ENCODE measurements at regions not wholly inside any gene's neighbourhood (a gene's known extent, or its start where the extent isn't known, plus 50 kb on each side); places are given as distances from the start of the nearest gene placed in this dataset.

DNA sequence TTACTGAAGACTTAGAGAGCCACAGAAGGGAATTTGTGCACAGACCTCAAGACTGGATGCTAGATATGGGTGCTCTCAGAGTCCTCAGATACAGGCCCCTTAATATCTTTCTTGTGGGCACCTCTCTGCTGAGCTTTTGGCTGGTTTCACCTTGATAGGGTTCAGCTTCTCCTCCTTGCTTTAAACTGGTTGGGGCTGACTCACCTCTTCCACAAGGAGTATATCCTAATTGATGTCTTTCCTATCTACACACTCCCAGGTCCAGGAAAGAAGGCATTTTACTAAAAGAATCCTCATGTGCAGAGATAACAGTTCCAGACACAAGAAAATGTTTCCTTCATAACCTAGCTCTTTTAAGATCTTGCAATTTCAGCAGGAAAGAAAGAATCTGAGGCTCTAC is 284.4 kb downstream of the NDFIP2 start:
- no peak for DNase-seq (ENCODE audit: low spot score in 2 of 2)
- FAIRE-seq: no peak

- FAIRE-seq (no peak), DNase-seq (ENCODE audit: low spot score in 2 of 2) (no peak)
These were observed 269.1 kb downstream of the NDFIP2 start for GRCh38 chr13:79749984-79750551.

GRCh38 chr13:79749566-79749965 is 268.6 kb downstream of the NDFIP2 start:
- no peak for FAIRE-seq

GRCh38 chr13:79745081-79745480 is 264.1 kb downstream of the NDFIP2 start:
- FAIRE-seq (no peak), DNase-seq (ENCODE audit: low spot score in 2 of 2) (no peak)

More at GRCh38 chr13:79749566-79749965, 268.6 kb downstream of the NDFIP2 start:
- no peak for DNase-seq (ENCODE audit: low spot score in 2 of 2)

DNA sequence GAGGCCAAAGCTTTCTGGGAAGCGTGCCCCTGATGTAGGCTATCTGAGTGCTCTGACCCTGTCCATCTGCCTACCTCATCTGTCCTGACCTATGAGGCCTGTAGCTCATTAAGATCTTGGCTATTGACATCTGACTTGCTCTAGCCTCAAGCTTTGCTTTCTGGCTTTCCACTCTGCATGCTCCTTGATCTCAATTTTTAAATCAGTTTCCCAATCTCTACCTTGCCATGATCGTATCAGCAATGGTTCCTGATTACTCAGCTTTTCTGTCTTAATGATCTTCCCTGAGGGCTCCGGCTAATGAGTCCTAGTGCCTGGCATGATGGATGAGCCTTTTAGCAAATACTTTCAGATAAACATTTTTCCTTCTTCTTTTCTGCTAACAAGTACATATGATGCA is 262.0 kb downstream of the NDFIP2 start:
- FAIRE-seq (no peak), DNase-seq (ENCODE audit: low spot score in 2 of 2) (no peak)

DNA sequence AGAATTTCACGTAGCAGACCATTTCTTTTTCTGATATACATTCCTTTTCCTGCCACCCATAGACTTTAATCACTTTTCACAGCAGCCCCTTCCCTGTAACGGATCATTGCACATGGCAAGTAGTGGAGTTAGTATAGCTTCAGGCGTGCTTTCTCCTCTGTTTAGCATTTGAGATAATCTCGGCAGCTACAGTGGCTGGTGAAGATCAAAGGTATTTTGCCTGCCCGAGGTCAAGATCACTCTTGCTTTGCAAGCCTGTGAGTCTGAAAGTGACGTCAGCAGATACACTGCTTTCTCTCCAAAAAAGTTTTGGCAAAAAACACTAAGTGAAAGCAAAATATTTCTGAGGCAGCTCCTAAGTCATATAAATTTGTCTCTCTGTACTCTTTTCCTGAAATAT is 260.0 kb downstream of the NDFIP2 start:
- FAIRE-seq: no peak
- DNase-seq (ENCODE audit: low spot score in 2 of 2): no peak

DNA sequence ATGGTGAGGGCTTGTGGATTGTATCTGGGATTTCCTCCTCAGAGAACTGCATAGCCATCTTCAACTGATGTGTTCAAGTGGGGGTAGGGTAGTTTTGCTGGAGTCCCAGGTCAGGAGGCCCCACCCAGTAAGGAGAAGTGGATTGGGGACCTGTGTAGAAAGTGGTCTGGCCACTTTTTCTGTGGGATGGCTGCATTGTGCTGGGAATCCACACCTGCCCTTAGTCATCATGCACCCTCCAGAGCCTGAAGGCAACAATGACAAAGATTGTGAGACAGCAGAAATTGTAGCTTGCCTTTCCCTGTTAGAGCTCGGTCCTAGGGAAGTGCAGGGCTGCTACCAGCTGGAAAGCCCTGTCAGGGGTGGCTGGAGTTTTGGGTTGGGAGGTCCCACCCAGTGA is 255.4 kb downstream of the NDFIP2 start:
- FAIRE-seq: no peak
- DNase-seq (ENCODE audit: low spot score in 2 of 2): no peak

GRCh38 chr13:79735228-79735627 is 254.3 kb downstream of the NDFIP2 start:
- FAIRE-seq: no peak
- DNase-seq (ENCODE audit: low spot score in 2 of 2): no peak

DNA sequence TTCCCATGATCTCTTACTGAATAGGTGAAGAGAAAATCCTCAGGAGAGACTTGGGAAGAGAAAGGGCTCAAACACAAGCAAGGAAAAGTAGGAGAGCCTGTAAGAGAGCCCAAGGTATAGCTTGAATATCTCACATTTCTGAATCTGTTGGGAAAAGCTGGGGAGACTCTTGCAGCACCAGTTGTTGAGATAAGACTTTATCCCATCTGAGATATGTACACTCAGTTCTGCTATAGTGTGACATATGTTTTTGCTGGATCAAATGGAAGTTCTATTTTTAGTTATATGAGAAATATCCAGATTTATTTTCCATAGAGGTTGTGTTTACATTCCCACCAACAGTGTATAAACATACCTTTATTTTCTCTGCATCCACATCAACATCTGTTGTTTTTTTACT is 246.1 kb downstream of the NDFIP2 start:
- no peak for FAIRE-seq
- no peak for DNase-seq (ENCODE audit: low spot score in 2 of 2)

DNA sequence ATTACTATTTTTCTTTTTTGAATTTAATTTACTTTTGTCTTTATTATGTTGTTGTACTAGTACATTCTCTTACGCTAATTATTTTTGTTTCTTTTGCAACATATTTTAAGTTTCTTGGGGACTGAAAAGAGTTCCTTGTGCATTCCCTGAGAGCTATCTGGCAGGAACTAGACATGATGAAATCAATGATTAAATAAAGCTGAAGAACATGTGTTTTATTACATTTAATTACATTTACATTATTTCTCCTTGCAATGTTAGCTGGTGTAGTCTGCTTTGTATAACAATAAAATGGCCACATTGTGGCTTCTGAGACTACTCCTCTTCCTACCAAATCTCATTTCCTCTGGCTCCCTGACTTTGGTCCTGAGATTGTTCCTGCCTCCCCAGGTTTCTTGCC is 244.9 kb downstream of the NDFIP2 start:
- FAIRE-seq (no peak), DNase-seq (ENCODE audit: low spot score in 2 of 2) (no peak)

- DNase-seq (ENCODE audit: low spot score in 2 of 2): no peak
- FAIRE-seq: no peak
These were observed 243.6 kb downstream of the NDFIP2 start for GRCh38 chr13:79724348-79725103.

- no peak for DNase-seq (ENCODE audit: low spot score in 2 of 2)
- no peak for FAIRE-seq
These were observed 242.6 kb downstream of the NDFIP2 start for GRCh38 chr13:79723519-79724024.

DNA sequence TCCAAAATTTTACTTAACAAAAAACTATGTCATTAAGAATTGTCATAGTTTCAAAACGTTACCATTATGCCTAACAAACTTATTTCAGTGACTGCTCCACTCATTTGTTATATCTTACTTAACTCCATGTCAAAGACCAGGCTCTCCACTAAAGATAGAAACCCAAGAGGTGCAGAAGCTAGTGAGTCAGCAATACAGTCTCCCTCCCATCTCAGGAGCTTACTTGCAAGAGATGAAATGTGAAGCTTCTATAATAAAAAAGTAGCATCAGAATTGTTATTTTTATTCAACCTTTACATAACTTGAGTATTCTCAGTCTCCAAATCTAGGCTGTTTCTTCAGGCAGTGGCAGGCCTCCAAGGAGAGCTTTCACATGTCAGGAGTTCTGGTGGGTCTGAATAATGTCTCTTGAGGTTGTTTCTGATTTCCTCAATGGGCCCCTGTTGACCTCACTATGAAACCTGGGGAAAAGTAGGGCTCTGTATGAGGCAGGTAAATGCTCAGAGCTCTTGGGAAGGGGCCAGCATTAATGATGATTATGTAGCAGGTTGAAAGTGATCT is 242.0 kb downstream of the NDFIP2 start:
- no peak for FAIRE-seq
- no peak for DNase-seq (ENCODE audit: low spot score in 2 of 2)

DNA sequence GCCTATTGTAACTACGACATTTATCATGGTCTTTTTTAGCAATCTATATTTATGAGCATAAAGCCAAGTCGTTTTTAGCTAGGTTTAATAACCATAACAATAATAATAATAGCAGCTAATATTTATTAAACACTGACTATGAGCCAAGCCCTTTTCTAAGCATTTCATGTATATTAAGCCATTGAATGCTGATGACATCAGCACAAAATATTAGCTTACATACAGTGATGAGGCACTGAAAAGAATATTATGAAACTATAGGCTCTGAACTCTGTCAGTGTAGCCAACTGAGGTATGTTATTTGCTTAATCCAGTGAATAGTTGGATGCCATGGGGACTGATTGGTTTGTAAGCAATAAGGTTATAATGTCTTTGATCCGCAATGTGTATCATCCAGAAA is 235.2 kb downstream of the NDFIP2 start:
- no peak for DNase-seq (ENCODE audit: low spot score in 2 of 2)

GRCh38 chr13:79711631-79712030 is 230.7 kb downstream of the NDFIP2 start:
- FAIRE-seq (no peak), DNase-seq (ENCODE audit: low spot score in 2 of 2) (no peak)

More for the DNA sequence above, 235.2 kb downstream of the NDFIP2 start:
- FAIRE-seq: no peak

DNA sequence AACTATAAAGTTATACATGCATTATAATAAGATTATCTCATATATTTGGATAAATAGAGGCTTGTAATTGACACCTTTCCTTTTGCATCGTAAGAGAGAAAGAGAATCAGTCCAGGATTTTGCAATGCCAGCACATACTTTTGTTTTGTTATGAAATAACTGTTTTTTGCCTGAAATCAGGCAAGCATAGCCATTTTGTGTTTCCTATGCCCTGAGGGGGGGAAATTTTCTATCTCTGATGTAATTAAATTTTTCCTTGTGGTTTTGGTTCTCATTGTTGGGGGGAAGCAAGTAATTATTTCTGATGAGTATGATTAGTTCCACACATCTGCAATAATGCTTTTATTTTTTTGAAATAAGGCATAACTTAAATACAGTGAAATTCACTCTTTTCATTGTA is 229.4 kb downstream of the NDFIP2 start:
- no peak for DNase-seq (ENCODE audit: low spot score in 2 of 2)
- FAIRE-seq: no peak

GRCh38 chr13:79709471-79709870 is 228.5 kb downstream of the NDFIP2 start:
- DNase-seq (ENCODE audit: low spot score in 2 of 2): no peak
- FAIRE-seq: no peak

- DNase-seq (ENCODE audit: low spot score in 2 of 2) (no peak), FAIRE-seq (no peak)
These were observed 222.8 kb downstream of the NDFIP2 start for GRCh38 chr13:79703772-79704171.

DNA sequence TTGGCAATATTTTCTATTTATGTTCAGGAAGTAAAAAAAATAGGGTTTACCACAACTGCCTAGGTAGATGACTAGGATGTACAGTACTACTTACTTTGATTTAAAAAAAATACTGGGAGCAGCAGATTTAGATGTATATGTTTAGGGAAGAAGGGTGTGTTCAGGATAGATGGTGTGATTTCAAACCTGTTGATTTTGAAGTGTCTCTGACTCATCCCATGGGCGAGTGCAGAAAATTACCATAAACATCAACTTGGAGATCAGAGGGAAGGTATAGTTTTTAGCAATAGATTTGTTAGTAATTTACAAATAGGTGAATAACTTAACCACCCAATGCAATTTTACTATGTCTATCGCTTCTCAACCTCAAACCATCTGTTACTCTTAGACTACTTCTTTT is 214.8 kb downstream of the NDFIP2 start:
- FAIRE-seq: no peak
- no peak for DNase-seq (ENCODE audit: low spot score in 2 of 2)

DNA sequence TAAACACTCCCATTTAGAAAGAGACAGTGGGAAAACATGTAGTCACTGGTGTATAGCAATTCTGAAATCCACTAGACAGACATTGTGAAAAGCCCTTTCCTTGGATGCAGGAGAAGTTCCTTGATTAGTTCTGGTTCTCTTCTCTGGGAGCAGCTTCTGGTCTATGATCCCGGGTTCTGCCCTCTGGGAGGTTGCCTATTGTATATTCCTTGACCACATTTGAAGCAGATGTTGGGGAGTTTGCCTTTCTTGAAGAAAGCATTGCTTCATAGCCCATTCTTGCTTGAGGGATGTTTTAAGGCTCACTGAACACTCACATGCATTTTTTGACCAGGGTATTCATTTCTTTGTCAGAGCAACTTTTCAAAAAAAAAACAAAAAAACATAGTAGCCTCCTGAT is 211.9 kb downstream of the NDFIP2 start:
- no peak for DNase-seq (ENCODE audit: low spot score in 2 of 2)
- no peak for FAIRE-seq

GRCh38 chr13:79691826-79692225 is 210.9 kb downstream of the NDFIP2 start:
- DNase-seq (ENCODE audit: low spot score in 2 of 2) (no peak), FAIRE-seq (no peak)

- DNase-seq (ENCODE audit: low spot score in 2 of 2) (no peak), FAIRE-seq (no peak)
These were observed 207.8 kb downstream of the NDFIP2 start for GRCh38 chr13:79688741-79689140.

All from frontal cortex (tissue), 3 donors.